ENCODE measurements at regions not wholly inside any gene's neighbourhood (a gene's known extent, or its start where the extent isn't known, plus 50 kb on each side); places are given as distances from the start of the nearest gene placed in this dataset.

DNA sequence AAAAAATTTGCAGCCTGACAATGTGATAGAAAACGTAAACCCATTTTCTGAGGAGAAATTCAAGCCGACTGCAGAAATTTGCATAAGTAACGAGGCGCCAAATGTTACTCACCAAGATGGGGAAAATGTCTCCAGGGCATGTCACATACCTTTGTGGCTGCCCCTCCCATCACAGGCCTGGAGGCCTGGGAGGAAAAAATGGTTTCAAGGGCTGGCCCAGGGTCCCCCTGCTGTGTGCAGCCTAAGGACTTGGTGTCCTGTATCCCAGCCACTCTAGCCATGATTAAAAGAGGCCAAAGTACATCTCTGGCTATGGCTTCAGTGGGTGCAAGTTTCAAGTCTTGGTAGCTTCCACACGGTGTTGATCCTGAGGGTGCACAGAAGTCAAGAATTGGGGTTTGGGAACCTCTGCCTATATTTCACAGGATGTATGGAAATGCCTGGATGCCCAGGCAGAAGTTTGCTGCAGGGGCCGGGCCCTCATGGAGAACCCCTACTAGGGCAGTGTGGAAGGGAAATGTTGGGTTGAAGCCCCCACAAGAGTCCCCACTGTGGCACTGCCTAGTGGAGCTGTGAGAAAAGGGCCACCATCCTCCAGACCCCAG, 1842.3 kb downstream of the PCDH9 start:
- no peaks in the 10 kb centered on the region for H3K36me3 ChIP-seq (replicated peaks in 1 of 2; ENCODE audit: control insufficient read depth in 1 of 2, insufficient read depth in 2 of 2, low read length in 2 of 2)
- ATAC-seq, result no peak
- intact Hi-C loops (cut with micrococcal nuclease; ENCODE audit: unreplicated experiment), result no loop called here
- no peaks in the 10 kb centered on the region for H3K79me2 ChIP-seq (ENCODE audit: insufficient read depth, low read length)
- no peak overlapping the region for H2AFZ ChIP-seq (ENCODE audit: low read length)
- no peak for FAIRE-seq
- ChIA-PET CTCF (ENCODE audit: low intra/inter-chr PET ratio, low total read pairs) (no interaction called here), POLR2A (no interaction called here)
- TF ChIP-seq SATB2 (CRISPR knock-in tag; IDR thresholded peaks at IDR 0.05) (no peak), KDM4B (CRISPR knock-in tag; IDR thresholded peaks at IDR 0.05) (no peak), ZNF446 (CRISPR knock-in tag; IDR thresholded peaks at IDR 0.05) (no peak), ARNT (IDR thresholded peaks at IDR 0.05) (no peak), SMARCE1 (IDR thresholded peaks at IDR 0.05; ENCODE audit: borderline replicate concordance) (no peak), TAF15 (IDR thresholded peaks at IDR 0.05; ENCODE audit: low read depth, low read length, poor library complexity, severe bottlenecking) (no peak), RFX3 (CRISPR knock-in tag; IDR thresholded peaks at IDR 0.05) (no peak), ZSCAN9 (CRISPR knock-in tag; IDR thresholded peaks at IDR 0.05; ENCODE audit: borderline replicate concordance) (no peak)
- TF ChIP-seq, protein P1, sequence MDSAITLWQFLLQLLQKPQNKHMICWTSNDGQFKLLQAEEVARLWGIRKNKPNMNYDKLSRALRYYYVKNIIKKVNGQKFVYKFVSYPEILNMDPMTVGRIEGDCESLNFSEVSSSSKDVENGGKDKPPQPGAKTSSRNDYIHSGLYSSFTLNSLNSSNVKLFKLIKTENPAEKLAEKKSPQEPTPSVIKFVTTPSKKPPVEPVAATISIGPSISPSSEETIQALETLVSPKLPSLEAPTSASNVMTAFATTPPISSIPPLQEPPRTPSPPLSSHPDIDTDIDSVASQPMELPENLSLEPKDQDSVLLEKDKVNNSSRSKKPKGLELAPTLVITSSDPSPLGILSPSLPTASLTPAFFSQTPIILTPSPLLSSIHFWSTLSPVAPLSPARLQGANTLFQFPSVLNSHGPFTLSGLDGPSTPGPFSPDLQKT (CRISPR knock-in tag; IDR thresholded peaks at IDR 0.05; ENCODE audit: borderline replicate concordance), result no peak
- TF ChIP-seq, protein P2, sequence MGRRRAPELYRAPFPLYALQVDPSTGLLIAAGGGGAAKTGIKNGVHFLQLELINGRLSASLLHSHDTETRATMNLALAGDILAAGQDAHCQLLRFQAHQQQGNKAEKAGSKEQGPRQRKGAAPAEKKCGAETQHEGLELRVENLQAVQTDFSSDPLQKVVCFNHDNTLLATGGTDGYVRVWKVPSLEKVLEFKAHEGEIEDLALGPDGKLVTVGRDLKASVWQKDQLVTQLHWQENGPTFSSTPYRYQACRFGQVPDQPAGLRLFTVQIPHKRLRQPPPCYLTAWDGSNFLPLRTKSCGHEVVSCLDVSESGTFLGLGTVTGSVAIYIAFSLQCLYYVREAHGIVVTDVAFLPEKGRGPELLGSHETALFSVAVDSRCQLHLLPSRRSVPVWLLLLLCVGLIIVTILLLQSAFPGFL (CRISPR knock-in tag; IDR thresholded peaks at IDR 0.05), result no peak
- TF ChIP-seq, protein P3, sequence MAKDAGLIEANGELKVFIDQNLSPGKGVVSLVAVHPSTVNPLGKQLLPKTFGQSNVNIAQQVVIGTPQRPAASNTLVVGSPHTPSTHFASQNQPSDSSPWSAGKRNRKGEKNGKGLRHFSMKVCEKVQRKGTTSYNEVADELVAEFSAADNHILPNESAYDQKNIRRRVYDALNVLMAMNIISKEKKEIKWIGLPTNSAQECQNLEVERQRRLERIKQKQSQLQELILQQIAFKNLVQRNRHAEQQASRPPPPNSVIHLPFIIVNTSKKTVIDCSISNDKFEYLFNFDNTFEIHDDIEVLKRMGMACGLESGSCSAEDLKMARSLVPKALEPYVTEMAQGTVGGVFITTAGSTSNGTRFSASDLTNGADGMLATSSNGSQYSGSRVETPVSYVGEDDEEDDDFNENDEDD (CRISPR knock-in tag; IDR thresholded peaks at IDR 0.05; ENCODE audit: borderline replicate concordance), result no peak
- TF ChIP-seq, protein P4, sequence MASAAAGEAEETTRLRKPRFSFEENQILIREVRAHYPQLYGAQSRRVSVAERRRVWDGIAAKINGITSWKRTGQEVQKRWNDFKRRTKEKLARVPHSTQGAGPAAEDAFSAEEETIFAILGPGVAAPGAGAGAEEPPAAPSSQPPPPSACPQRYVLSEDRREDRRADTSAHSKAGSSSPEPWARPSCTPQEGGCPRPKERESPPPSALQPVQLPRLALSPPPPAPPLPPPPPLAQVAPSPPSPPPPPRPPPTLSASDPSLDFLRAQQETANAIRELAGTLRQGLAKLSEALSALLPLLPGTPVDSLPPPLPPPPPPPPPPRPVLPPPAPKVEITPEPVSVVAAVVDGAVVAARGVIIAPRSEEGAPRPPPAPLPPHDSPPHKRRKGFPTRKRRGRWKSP (CRISPR knock-in tag; IDR thresholded peaks at IDR 0.05), result no peak
- TF ChIP-seq, protein P5, sequence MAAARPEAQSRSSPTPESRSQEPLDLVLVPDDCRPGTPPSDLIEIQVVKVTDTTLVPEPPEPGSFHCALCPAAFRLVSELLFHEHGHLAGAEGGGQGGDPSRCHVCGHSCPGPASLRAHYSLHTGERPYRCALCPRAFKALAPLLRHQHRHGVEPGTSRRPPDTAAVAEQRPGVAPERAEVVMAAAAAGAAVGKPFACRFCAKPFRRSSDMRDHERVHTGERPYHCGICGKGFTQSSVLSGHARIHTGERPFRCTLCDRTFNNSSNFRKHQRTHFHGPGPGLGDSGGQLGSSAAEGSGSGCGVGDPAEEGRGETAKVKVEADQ (CRISPR knock-in tag; IDR thresholded peaks at IDR 0.05; ENCODE audit: borderline replicate concordance), result no peak
- TF ChIP-seq, protein P6, sequence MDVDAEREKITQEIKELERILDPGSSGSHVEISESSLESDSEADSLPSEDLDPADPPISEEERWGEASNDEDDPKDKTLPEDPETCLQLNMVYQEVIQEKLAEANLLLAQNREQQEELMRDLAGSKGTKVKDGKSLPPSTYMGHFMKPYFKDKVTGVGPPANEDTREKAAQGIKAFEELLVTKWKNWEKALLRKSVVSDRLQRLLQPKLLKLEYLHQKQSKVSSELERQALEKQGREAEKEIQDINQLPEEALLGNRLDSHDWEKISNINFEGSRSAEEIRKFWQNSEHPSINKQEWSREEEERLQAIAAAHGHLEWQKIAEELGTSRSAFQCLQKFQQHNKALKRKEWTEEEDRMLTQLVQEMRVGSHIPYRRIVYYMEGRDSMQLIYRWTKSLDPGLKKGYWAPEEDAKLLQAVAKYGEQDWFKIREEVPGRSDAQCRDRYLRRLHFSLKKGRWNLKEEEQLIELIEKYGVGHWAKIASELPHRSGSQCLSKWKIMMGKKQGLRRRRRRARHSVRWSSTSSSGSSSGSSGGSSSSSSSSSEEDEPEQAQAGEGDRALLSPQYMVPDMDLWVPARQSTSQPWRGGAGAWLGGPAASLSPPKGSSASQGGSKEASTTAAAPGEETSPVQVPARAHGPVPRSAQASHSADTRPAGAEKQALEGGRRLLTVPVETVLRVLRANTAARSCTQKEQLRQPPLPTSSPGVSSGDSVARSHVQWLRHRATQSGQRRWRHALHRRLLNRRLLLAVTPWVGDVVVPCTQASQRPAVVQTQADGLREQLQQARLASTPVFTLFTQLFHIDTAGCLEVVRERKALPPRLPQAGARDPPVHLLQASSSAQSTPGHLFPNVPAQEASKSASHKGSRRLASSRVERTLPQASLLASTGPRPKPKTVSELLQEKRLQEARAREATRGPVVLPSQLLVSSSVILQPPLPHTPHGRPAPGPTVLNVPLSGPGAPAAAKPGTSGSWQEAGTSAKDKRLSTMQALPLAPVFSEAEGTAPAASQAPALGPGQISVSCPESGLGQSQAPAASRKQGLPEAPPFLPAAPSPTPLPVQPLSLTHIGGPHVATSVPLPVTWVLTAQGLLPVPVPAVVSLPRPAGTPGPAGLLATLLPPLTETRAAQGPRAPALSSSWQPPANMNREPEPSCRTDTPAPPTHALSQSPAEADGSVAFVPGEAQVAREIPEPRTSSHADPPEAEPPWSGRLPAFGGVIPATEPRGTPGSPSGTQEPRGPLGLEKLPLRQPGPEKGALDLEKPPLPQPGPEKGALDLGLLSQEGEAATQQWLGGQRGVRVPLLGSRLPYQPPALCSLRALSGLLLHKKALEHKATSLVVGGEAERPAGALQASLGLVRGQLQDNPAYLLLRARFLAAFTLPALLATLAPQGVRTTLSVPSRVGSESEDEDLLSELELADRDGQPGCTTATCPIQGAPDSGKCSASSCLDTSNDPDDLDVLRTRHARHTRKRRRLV (CRISPR knock-in tag; IDR thresholded peaks at IDR 0.05), result no peak
- no peak for DNase-seq (ENCODE audit: low spot score)
- no peak overlapping the region for H3K4me2 ChIP-seq (ENCODE audit: low read depth, low read length)
- no peaks in the 10 kb centered on the region; a peak in 1 of 5 replicates for H3K27me3 ChIP-seq (ENCODE audit: control insufficient read depth in 1 of 2, insufficient read depth in 2 of 2, low read length in 2 of 2)
- in situ Hi-C loops (cut with HindIII; ENCODE audit: extremely low pct_ligation_motif_present, low pct_unique_long_range_greater_than_20kb), result no loop called here
- H3K9ac ChIP-seq (ENCODE audit: insufficient read depth, low read depth, low read length), result no peak overlapping the region
- WGBS (ENCODE audit: low lambda C conversion rate), result 11% methylated on average over 5 of the region's 6 CpGs
- no TSS peak for BruUV-seq (replicated peaks)
- no peaks in the 10 kb centered on the region for H3K4me1 ChIP-seq (ENCODE audit: insufficient read depth, low read length)
- H3K9me3 ChIP-seq (ENCODE audit: low read length), result peaks cover 71% of the 10 kb centered on the region
- H4K20me1 ChIP-seq (ENCODE audit: insufficient read depth, low read length), result no peaks in the 10 kb centered on the region
- H3K4me3 ChIP-seq (replicated peaks in 1 of 3; ENCODE audit: insufficient read depth in 1 of 3, low read depth in 2 of 3, low read length in 3 of 3), result no peak overlapping the region
- no peak overlapping the region for H3K27ac ChIP-seq (ENCODE audit: extremely low read length, insufficient read depth, low read length)
